ENCODE measurements at regions not wholly inside any gene's neighbourhood (a gene's known extent, or its start where the extent isn't known, plus 50 kb on each side); places are given as distances from the start of the nearest gene placed in this dataset.
"Not testable (repeated sequence)": the region's sequence is repeated elsewhere in the genome, so short reads cannot be mapped to it uniquely, and the experiment has no call there.

GRCh38 chr1:67611846-67612245, 73.2 kb upstream of the GADD45A start:
- Histone ChIP-seq H3K36me3 (no peaks in the 10 kb centered on the region), H3K27me3 (no peaks in the 10 kb centered on the region), H3K27ac (peak overlapping the region in 1 of 2 donors; percentile 39), H3K4me1 (no peaks in the 10 kb centered on the region), H3K4me3 (no peak overlapping the region), H3K9me3 (no peaks in the 10 kb centered on the region)
- no peak for DNase-seq
- intact Hi-C loops (cut with DNase I; ENCODE audit: low total_unique reads) = no loop called here
- TF ChIP-seq POLR2A (IDR thresholded peaks at IDR 0.05) = no peak
- TF ChIP-seq CTCF (IDR thresholded peaks at IDR 0.05) = no peak

GRCh38 chr1:67612788-67613241, 72.2 kb upstream of the GADD45A start:
- peak in 1 of 2 donors; percentile 30 for DNase-seq
- Histone ChIP-seq H3K36me3 (no peaks in the 10 kb centered on the region), H3K27me3 (no peaks in the 10 kb centered on the region), H3K27ac (peak overlapping the region; percentile 55 to 58), H3K4me3 (no peak overlapping the region), H3K4me1 (peaks cover 0 to 3% of the 10 kb centered on the region in 2 donors), H3K9me3 (no peaks in the 10 kb centered on the region)
- no peak for TF ChIP-seq CTCF (IDR thresholded peaks at IDR 0.05)
- no peak for TF ChIP-seq POLR2A (IDR thresholded peaks at IDR 0.05)
- intact Hi-C loops (cut with DNase I; ENCODE audit: low total_unique reads) = no loop called here

- H3K27ac ChIP-seq = peak overlapping the region; percentile 55 to 58
- H3K4me3 ChIP-seq; H3K36me3 ChIP-seq; H3K4me1 ChIP-seq; H3K9me3 ChIP-seq; DNase-seq; H3K27me3 ChIP-seq; intact Hi-C loops (cut with DNase I; ENCODE audit: low total_unique reads): not testable (repeated sequence)
These were observed 71.5 kb upstream of the GADD45A start for GRCh38 chr1:67613479-67613878.

- Histone ChIP-seq H3K4me3 (no peak overlapping the region), H3K27ac (peak overlapping the region in 1 of 2 donors; percentile 60), H3K9me3 (no peaks in the 10 kb centered on the region), H3K4me1 (peaks cover 0 to 4% of the 10 kb centered on the region in 2 donors), H3K36me3 (no peaks in the 10 kb centered on the region), H3K27me3 (no peaks in the 10 kb centered on the region)
- intact Hi-C loops (cut with DNase I; ENCODE audit: low total_unique reads) = no loop called here
- TF ChIP-seq CTCF (IDR thresholded peaks at IDR 0.05) (no peak), POLR2A (IDR thresholded peaks at IDR 0.05) (no peak)
- no peak for DNase-seq
These were observed 70.5 kb upstream of the GADD45A start for GRCh38 chr1:67614511-67614934.

GRCh38 chr1:67615886-67616285, 69.1 kb upstream of the GADD45A start:
- Histone ChIP-seq H3K4me3 (no peak overlapping the region), H3K27ac (peak overlapping the region; percentile 60 to 90), H3K36me3 (no peaks in the 10 kb centered on the region), H3K4me1 (peaks cover 0 to 4% of the 10 kb centered on the region in 2 donors), H3K27me3 (no peaks in the 10 kb centered on the region), H3K9me3 (no peaks in the 10 kb centered on the region)
- intact Hi-C loops (cut with DNase I; ENCODE audit: low total_unique reads) = no loop called here
- DNase-seq = no peak
- TF ChIP-seq POLR2A (IDR thresholded peaks at IDR 0.05) = no peak
- no peak for TF ChIP-seq CTCF (IDR thresholded peaks at IDR 0.05)
